SK-N-MC (cell line): ENCODE measurements at regions not wholly inside any gene's neighbourhood (a gene's known extent, or its start where the extent isn't known, plus 50 kb on each side); places are given as distances from the start of the nearest gene placed in this dataset.

Experiments
- EZH2 ChIP-seq: fragments of 200-600 bp; sonication (generic); IDR thresholded peaks from one replicate; pipeline ENCODE4 v1.6.1; 2017; ENCODE audit warnings: antibody characterized with exemption
- FOXP2 ChIP-seq: optimal IDR thresholded peaks from 2 replicates; pipeline ENCODE3; 2011; ENCODE audit warnings: mild to moderate bottlenecking, moderate library complexity; ENCODE audit not compliant: insufficient read depth; ENCODE audit errors: extremely low read length, control extremely low read depth
- POLR2AphosphoS5 ChIP-seq: IDR thresholded peaks from 2 replicates; pipeline ENCODE4 v1.6.1; 2012; ENCODE audit warnings: mild to moderate bottlenecking, low read depth, low read length, borderline replicate concordance

GRCh38 chr10:56240471-56240870, 120.6 kb downstream of the ZWINT start:
- TF ChIP-seq POLR2AphosphoS5, result no peak
- no peak for TF ChIP-seq EZH2
- TF ChIP-seq FOXP2, result no peak
